ENCODE measurements at regions not wholly inside any gene's neighbourhood (a gene's known extent, or its start where the extent isn't known, plus 50 kb on each side); places are given as distances from the start of the nearest gene placed in this dataset.

GRCh38 chr5:130666462-130666861 lies 498.6 kb downstream of the HINT1 start:
- peaks cover 4% of the 10 kb centered on the region for H3K27me3 Mint-ChIP-seq
- Histone ChIP-seq H3K27ac (ENCODE audit: insufficient read depth, low read length, poor library complexity, severe bottlenecking) (no peak overlapping the region), H3K27me3 (ENCODE audit: control insufficient read depth, insufficient read depth, low read length) (no peaks in the 10 kb centered on the region), H3K9me3 (ENCODE audit: control insufficient read depth in 2 of 2, low read length in 2 of 2) (no peaks in the 10 kb centered on the region), H3K4me3 (ENCODE audit: low read depth, low read length) (no peak overlapping the region), H3K4me1 (ENCODE audit: control insufficient read depth, insufficient read depth, low read length, poor library complexity, severe bottlenecking) (no peaks in the 10 kb centered on the region), H3K36me3 (ENCODE audit: control insufficient read depth, insufficient read depth, low read length) (no peaks in the 10 kb centered on the region)
- peaks cover 0 to 5% (median 2%) of the 10 kb centered on the region in 7 donors for H3K9me3 Mint-ChIP-seq
- H3K4me1 Mint-ChIP-seq: no peaks in the 10 kb centered on the region
- DNase-seq (no peak), ATAC-seq (ENCODE audit: low read depth in 2 of 2) (no peak)
- no peak overlapping the region for H3K4me3 Mint-ChIP-seq
- no peak overlapping the region for H3K27ac Mint-ChIP-seq
- no peaks in the 10 kb centered on the region for H3K36me3 Mint-ChIP-seq

- Histone ChIP-seq H3K4me3 (ENCODE audit: low read depth, low read length) (no peak overlapping the region), H3K9me3 (ENCODE audit: control insufficient read depth in 2 of 2, low read length in 2 of 2) (no peaks in the 10 kb centered on the region), H3K27ac (ENCODE audit: insufficient read depth, low read length, poor library complexity, severe bottlenecking) (no peak overlapping the region), H3K4me1 (ENCODE audit: control insufficient read depth, insufficient read depth, low read length, poor library complexity, severe bottlenecking) (no peaks in the 10 kb centered on the region), H3K36me3 (ENCODE audit: control insufficient read depth, insufficient read depth, low read length) (no peaks in the 10 kb centered on the region), H3K27me3 (ENCODE audit: control insufficient read depth, insufficient read depth, low read length) (no peaks in the 10 kb centered on the region)
- H3K27ac Mint-ChIP-seq: no peak overlapping the region
- ATAC-seq (ENCODE audit: low read depth in 2 of 2) (no peak), DNase-seq (no peak)
- H3K9me3 Mint-ChIP-seq: peaks cover 0 to 3% (median 0%) of the 10 kb centered on the region in 7 donors
- H3K4me1 Mint-ChIP-seq: no peaks in the 10 kb centered on the region
- peaks cover 14% of the 10 kb centered on the region for H3K27me3 Mint-ChIP-seq
- H3K36me3 Mint-ChIP-seq: no peaks in the 10 kb centered on the region
- H3K4me3 Mint-ChIP-seq: no peak overlapping the region
These were observed 512.9 kb downstream of the HINT1 start for GRCh38 chr5:130652176-130652575.

DNA sequence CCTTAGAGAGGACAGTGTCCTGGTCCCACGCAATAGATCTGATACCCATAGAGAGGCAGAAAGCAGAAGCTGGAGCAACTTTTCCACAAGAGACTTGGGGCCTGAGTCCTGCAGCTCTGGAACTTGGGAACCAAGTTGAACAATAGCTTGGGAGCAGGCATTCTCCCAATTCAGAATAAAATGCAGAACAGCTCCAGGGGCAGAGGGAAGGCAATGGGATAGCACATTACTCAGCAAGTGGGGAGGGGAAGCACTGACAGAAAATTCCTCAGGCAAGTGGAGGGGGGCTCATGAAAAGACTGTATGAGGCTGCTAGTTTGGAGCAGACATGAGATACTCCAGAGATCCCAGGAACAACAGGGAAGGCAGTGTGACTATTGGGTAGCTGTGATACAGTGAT lies 513.6 kb downstream of the HINT1 start:
- Mint-ChIP-seq H3K9me3 (peaks cover 0 to 3% (median 0%) of the 10 kb centered on the region in 7 donors), H3K27ac (no peak overlapping the region), H3K27me3 (peaks cover 14% of the 10 kb centered on the region), H3K4me3 (no peak overlapping the region), H3K36me3 (no peaks in the 10 kb centered on the region), H3K4me1 (no peaks in the 10 kb centered on the region)
- H3K4me1 ChIP-seq (ENCODE audit: control insufficient read depth, insufficient read depth, low read length, poor library complexity, severe bottlenecking): no peaks in the 10 kb centered on the region
- no peak for DNase-seq
- no peak overlapping the region for H3K4me3 ChIP-seq (ENCODE audit: low read depth, low read length)
- no peaks in the 10 kb centered on the region for H3K9me3 ChIP-seq (ENCODE audit: control insufficient read depth in 2 of 2, low read length in 2 of 2)
- H3K27ac ChIP-seq (ENCODE audit: insufficient read depth, low read length, poor library complexity, severe bottlenecking): no peak overlapping the region
- no peaks in the 10 kb centered on the region for H3K36me3 ChIP-seq (ENCODE audit: control insufficient read depth, insufficient read depth, low read length)
- H3K27me3 ChIP-seq (ENCODE audit: control insufficient read depth, insufficient read depth, low read length): no peaks in the 10 kb centered on the region
- no peak for ATAC-seq (ENCODE audit: low read depth in 2 of 2)

DNA sequence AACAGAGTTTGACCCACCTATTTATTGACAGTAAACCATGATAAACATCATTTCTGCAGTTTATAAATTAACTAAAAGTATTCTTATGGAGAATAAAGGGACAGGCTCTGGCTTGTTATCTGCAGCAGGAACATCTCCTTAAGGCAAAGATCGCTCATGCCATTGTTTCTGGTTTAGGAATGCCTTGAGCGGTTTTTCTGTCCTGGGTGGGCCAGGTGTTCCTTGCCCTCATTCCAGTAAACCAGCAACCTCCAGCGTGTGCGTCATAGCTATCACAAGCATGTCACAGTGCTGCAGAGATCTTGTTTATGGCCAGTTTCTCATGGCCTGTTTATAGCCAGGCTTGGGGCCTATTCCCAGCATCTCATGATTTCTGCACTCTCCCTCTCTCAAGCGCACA lies 521.7 kb downstream of the HINT1 start:
- no peak overlapping the region for H3K4me3 ChIP-seq (ENCODE audit: low read depth, low read length)
- H3K9me3 ChIP-seq (ENCODE audit: control insufficient read depth in 2 of 2, low read length in 2 of 2): no peaks in the 10 kb centered on the region
- H3K36me3 ChIP-seq (ENCODE audit: control insufficient read depth, insufficient read depth, low read length): no peaks in the 10 kb centered on the region
- Mint-ChIP-seq H3K9me3 (peaks cover 4 to 14% (median 5%) of the 10 kb centered on the region in 7 donors), H3K4me1 (no peaks in the 10 kb centered on the region), H3K27me3 (peaks cover 5% of the 10 kb centered on the region), H3K36me3 (no peaks in the 10 kb centered on the region), H3K27ac (no peak overlapping the region), H3K4me3 (no peak overlapping the region)
- no peak for DNase-seq
- H3K27me3 ChIP-seq (ENCODE audit: control insufficient read depth, insufficient read depth, low read length): no peaks in the 10 kb centered on the region
- ATAC-seq (ENCODE audit: low read depth in 2 of 2): no peak
- no peaks in the 10 kb centered on the region for H3K4me1 ChIP-seq (ENCODE audit: control insufficient read depth, insufficient read depth, low read length, poor library complexity, severe bottlenecking)
- no peak overlapping the region for H3K27ac ChIP-seq (ENCODE audit: insufficient read depth, low read length, poor library complexity, severe bottlenecking)

GRCh38 chr5:130642461-130642860 lies 522.6 kb downstream of the HINT1 start:
- Mint-ChIP-seq H3K27ac (no peak overlapping the region), H3K9me3 (peaks cover 3 to 14% (median 5%) of the 10 kb centered on the region in 7 donors), H3K4me1 (no peaks in the 10 kb centered on the region), H3K27me3 (peaks cover under 1% of the 10 kb centered on the region), H3K4me3 (no peak overlapping the region), H3K36me3 (no peaks in the 10 kb centered on the region)
- ATAC-seq (ENCODE audit: low read depth in 2 of 2) (no peak), DNase-seq (no peak)
- Histone ChIP-seq H3K4me1 (ENCODE audit: control insufficient read depth, insufficient read depth, low read length, poor library complexity, severe bottlenecking) (no peaks in the 10 kb centered on the region), H3K27ac (ENCODE audit: insufficient read depth, low read length, poor library complexity, severe bottlenecking) (no peak overlapping the region), H3K9me3 (ENCODE audit: control insufficient read depth in 2 of 2, low read length in 2 of 2) (no peaks in the 10 kb centered on the region), H3K36me3 (ENCODE audit: control insufficient read depth, insufficient read depth, low read length) (no peaks in the 10 kb centered on the region), H3K27me3 (ENCODE audit: control insufficient read depth, insufficient read depth, low read length) (no peaks in the 10 kb centered on the region), H3K4me3 (ENCODE audit: low read depth, low read length) (no peak overlapping the region)

DNA sequence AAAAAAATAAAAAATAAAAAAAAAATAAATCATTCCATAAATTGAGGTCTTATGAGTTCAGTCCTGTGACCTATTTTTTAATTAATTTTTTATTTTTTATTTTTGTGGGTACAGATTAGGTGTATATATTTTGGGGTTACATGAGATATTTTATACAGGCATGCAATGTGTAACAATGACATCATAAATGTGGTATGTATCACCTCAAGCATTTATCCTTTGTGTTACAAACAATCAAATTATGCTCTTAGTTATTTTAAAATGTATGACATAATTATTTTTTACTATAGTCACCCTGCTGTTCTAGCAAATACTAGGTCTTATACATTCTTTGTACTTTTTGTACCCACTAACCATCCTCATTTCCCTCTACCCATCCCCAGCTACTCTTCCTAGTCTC lies 537.9 kb downstream of the HINT1 start:
- Mint-ChIP-seq H3K4me1 (no peaks in the 10 kb centered on the region), H3K27me3 (no peaks in the 10 kb centered on the region), H3K4me3 (no peak overlapping the region), H3K27ac (peak overlapping the region in 1 of 3 donors; percentile 12), H3K36me3 (no peaks in the 10 kb centered on the region), H3K9me3 (peaks cover 0 to 21% (median 5%) of the 10 kb centered on the region in 7 donors)
- no peaks in the 10 kb centered on the region for H3K4me1 ChIP-seq (ENCODE audit: control insufficient read depth, insufficient read depth, low read length, poor library complexity, severe bottlenecking)
- no peaks in the 10 kb centered on the region for H3K27me3 ChIP-seq (ENCODE audit: control insufficient read depth, insufficient read depth, low read length)
- H3K36me3 ChIP-seq (ENCODE audit: control insufficient read depth, insufficient read depth, low read length): no peaks in the 10 kb centered on the region
- no peak overlapping the region for H3K27ac ChIP-seq (ENCODE audit: insufficient read depth, low read length, poor library complexity, severe bottlenecking)
- no peaks in the 10 kb centered on the region for H3K9me3 ChIP-seq (ENCODE audit: control insufficient read depth in 2 of 2, low read length in 2 of 2)
- no peak for ATAC-seq (ENCODE audit: low read depth in 2 of 2)
- DNase-seq: no peak
- H3K4me3 ChIP-seq (ENCODE audit: low read depth, low read length): no peak overlapping the region

DNA sequence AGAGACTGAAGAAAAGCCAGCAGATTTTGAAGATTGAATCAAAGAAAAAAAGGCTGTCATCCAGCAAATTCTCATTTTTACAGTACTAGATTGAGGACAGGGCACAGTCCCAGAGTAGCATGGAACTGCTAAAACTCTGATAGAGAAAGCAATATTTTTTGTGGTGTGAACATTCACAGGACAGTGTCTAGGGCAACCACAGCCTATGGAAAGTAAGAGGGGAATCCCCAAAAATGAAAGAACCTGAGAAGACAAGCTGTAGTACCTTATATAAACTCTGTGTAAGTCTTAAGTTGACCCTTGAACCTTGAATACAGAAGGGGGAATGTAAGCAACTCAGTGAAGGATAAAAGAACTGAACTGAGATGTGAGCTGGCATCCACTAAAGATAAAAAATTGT lies 540.3 kb downstream of the HINT1 start:
- Histone ChIP-seq H3K9me3 (ENCODE audit: control insufficient read depth in 2 of 2, low read length in 2 of 2) (no peaks in the 10 kb centered on the region), H3K36me3 (ENCODE audit: control insufficient read depth, insufficient read depth, low read length) (no peaks in the 10 kb centered on the region), H3K27ac (ENCODE audit: insufficient read depth, low read length, poor library complexity, severe bottlenecking) (no peak overlapping the region), H3K27me3 (ENCODE audit: control insufficient read depth, insufficient read depth, low read length) (no peaks in the 10 kb centered on the region), H3K4me1 (ENCODE audit: control insufficient read depth, insufficient read depth, low read length, poor library complexity, severe bottlenecking) (no peaks in the 10 kb centered on the region), H3K4me3 (ENCODE audit: low read depth, low read length) (no peak overlapping the region)
- H3K9me3 Mint-ChIP-seq: peaks cover 0 to 10% (median 3%) of the 10 kb centered on the region in 7 donors
- H3K36me3 Mint-ChIP-seq: no peaks in the 10 kb centered on the region
- no peak overlapping the region for H3K27ac Mint-ChIP-seq
- H3K4me1 Mint-ChIP-seq: no peaks in the 10 kb centered on the region
- DNase-seq (no peak), ATAC-seq (ENCODE audit: low read depth in 2 of 2) (no peak)
- H3K4me3 Mint-ChIP-seq: no peak overlapping the region
- H3K27me3 Mint-ChIP-seq: no peaks in the 10 kb centered on the region

GRCh38 chr5:130616161-130616560 lies 548.9 kb downstream of the HINT1 start:
- Histone ChIP-seq H3K9me3 (ENCODE audit: control insufficient read depth in 2 of 2, low read length in 2 of 2) (no peaks in the 10 kb centered on the region), H3K4me3 (ENCODE audit: low read depth, low read length) (no peak overlapping the region), H3K27ac (ENCODE audit: insufficient read depth, low read length, poor library complexity, severe bottlenecking) (no peak overlapping the region), H3K36me3 (ENCODE audit: control insufficient read depth, insufficient read depth, low read length) (no peaks in the 10 kb centered on the region), H3K4me1 (ENCODE audit: control insufficient read depth, insufficient read depth, low read length, poor library complexity, severe bottlenecking) (no peaks in the 10 kb centered on the region), H3K27me3 (ENCODE audit: control insufficient read depth, insufficient read depth, low read length) (no peaks in the 10 kb centered on the region)
- Mint-ChIP-seq H3K4me1 (no peaks in the 10 kb centered on the region), H3K36me3 (no peaks in the 10 kb centered on the region), H3K27ac (no peak overlapping the region), H3K4me3 (no peak overlapping the region), H3K9me3 (peaks cover 0 to 10% (median 2%) of the 10 kb centered on the region in 7 donors), H3K27me3 (no peaks in the 10 kb centered on the region)
- DNase-seq (no peak), ATAC-seq (ENCODE audit: low read depth in 2 of 2) (no peak)
